ENCODE measurements at regions not wholly inside any gene's neighbourhood (a gene's known extent, or its start where the extent isn't known, plus 50 kb on each side); places are given as distances from the start of the nearest gene placed in this dataset.
"Not testable (repeated sequence)": the region's sequence is repeated elsewhere in the genome, so short reads cannot be mapped to it uniquely, and the experiment has no call there.

GRCh38 chr7:86375602-86376001, 268.1 kb upstream of the GRM3 start:
- intact Hi-C loops (cut with micrococcal nuclease), result not testable (repeated sequence)

GRCh38 chr7:86372262-86372661, 271.4 kb upstream of the GRM3 start:
- intact Hi-C loops (cut with micrococcal nuclease), result no loop called here

GRCh38 chr7:86366946-86367345, 276.8 kb upstream of the GRM3 start:
- intact Hi-C loops (cut with micrococcal nuclease), result no loop called here

- intact Hi-C loops (cut with micrococcal nuclease), result not testable (repeated sequence)
Observed at GRCh38 chr7:86340407-86340806, 303.3 kb upstream of the GRM3 start.

- intact Hi-C loops (cut with micrococcal nuclease), result no loop called here
Observed at GRCh38 chr7:86339051-86339450, 304.7 kb upstream of the GRM3 start.

- intact Hi-C loops (cut with micrococcal nuclease), result no loop called here
Observed at GRCh38 chr7:86328801-86329433, 314.8 kb upstream of the GRM3 start.

GRCh38 chr7:86326847-86327246, 316.9 kb upstream of the GRM3 start:
- intact Hi-C loops (cut with micrococcal nuclease), result no loop called here

- intact Hi-C loops (cut with micrococcal nuclease), result no loop called here
Observed at GRCh38 chr7:86320889-86321288, 322.8 kb upstream of the GRM3 start.

GRCh38 chr7:86320341-86320740, 323.4 kb upstream of the GRM3 start:
- intact Hi-C loops (cut with micrococcal nuclease), result no loop called here

- intact Hi-C loops (cut with micrococcal nuclease), result no loop called here
Observed at GRCh38 chr7:86313842-86314241, 329.9 kb upstream of the GRM3 start.

GRCh38 chr7:86301301-86301700, 342.4 kb upstream of the GRM3 start:
- intact Hi-C loops (cut with micrococcal nuclease), result no loop called here

GRCh38 chr7:86295526-86295925, 348.2 kb upstream of the GRM3 start:
- intact Hi-C loops (cut with micrococcal nuclease), result no loop called here

GRCh38 chr7:86282014-86282682, 361.6 kb upstream of the GRM3 start:
- intact Hi-C loops (cut with micrococcal nuclease), result no loop called here

GRCh38 chr7:86280150-86280549, 363.6 kb upstream of the GRM3 start:
- intact Hi-C loops (cut with micrococcal nuclease), result no loop called here

- intact Hi-C loops (cut with micrococcal nuclease), result no loop called here
Observed at GRCh38 chr7:86262781-86263180, 380.9 kb upstream of the GRM3 start.

GRCh38 chr7:86257894-86258293, 385.8 kb upstream of the GRM3 start:
- intact Hi-C loops (cut with micrococcal nuclease), result no loop called here

- intact Hi-C loops (cut with micrococcal nuclease), result no loop called here
Observed at GRCh38 chr7:86252406-86252805, 391.3 kb upstream of the GRM3 start.

GRCh38 chr7:86248977-86249376, 394.7 kb upstream of the GRM3 start:
- intact Hi-C loops (cut with micrococcal nuclease), result no loop called here

- intact Hi-C loops (cut with micrococcal nuclease), result no loop called here
Observed at GRCh38 chr7:86243171-86243570, 400.5 kb upstream of the GRM3 start.

GRCh38 chr7:86226191-86226590, 417.5 kb upstream of the GRM3 start:
- intact Hi-C loops (cut with micrococcal nuclease), result no loop called here

- intact Hi-C loops (cut with micrococcal nuclease), result no loop called here
Observed at GRCh38 chr7:86222806-86223205, 420.9 kb upstream of the GRM3 start.

GRCh38 chr7:86214734-86215133, 429.0 kb upstream of the GRM3 start:
- intact Hi-C loops (cut with micrococcal nuclease), result no loop called here

GRCh38 chr7:86212976-86213375, 430.7 kb upstream of the GRM3 start:
- intact Hi-C loops (cut with micrococcal nuclease), result no loop called here

All from T-helper 2 cell treated with Interferon-gamma antibody and Interleukin-4, amounts not matched to agents 100 ng/mL and 5 ng/mL, for 36 hours (primary cell).